GM13977 (cell line): ENCODE measurements at regions not wholly inside any gene's neighbourhood (a gene's known extent, or its start where the extent isn't known, plus 50 kb on each side); places are given as distances from the start of the nearest gene placed in this dataset.

Source experiments
- DNase-seq: peaks from one replicate; pipeline ENCODE4 v3.0.0; 2012; ENCODE audit warnings: low spot score
- in situ Hi-C: fragments of 300-500 bp; cut with MboI; formaldehyde crosslinking; loops from one replicate; pipeline ENCODE4 v1.12.0; 2022; ENCODE audit warnings: low sequenced_read_pairs, low pct_unique_long_range_greater_than_20kb, mixed read lengths, inconsistent platforms; ENCODE audit not compliant: unreplicated experiment
- TF ChIP-seq, protein P1 (sequence below): IDR thresholded peaks from 2 replicates; pipeline ENCODE4 v1.5.1; 2012; ENCODE audit warnings: mild to moderate bottlenecking, control low read depth; ENCODE audit not compliant: insufficient read depth; ENCODE audit errors: extremely low read depth, missing control alignments

DNA sequence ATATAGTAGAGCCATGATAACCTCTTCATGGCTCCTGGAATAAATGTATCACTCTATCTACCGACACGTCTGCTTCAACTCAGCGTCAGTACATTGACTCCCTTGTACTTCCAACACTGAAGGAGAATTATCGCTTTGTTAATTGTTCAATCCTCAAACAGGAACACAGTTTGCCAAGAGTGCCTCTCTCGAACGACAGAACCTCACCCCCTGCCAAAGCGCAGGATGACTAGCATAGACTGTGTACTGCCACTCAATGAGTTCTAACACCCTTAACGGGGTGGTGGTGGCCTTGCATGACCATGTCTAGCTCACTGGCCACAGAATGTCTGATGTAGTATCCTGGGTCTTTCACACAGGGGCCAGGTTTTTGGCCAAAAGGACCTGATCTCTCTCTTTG, 81.4 kb upstream of the HEY2 start:
- in situ Hi-C loops, result no loop called here
- TF ChIP-seq, protein P1, sequence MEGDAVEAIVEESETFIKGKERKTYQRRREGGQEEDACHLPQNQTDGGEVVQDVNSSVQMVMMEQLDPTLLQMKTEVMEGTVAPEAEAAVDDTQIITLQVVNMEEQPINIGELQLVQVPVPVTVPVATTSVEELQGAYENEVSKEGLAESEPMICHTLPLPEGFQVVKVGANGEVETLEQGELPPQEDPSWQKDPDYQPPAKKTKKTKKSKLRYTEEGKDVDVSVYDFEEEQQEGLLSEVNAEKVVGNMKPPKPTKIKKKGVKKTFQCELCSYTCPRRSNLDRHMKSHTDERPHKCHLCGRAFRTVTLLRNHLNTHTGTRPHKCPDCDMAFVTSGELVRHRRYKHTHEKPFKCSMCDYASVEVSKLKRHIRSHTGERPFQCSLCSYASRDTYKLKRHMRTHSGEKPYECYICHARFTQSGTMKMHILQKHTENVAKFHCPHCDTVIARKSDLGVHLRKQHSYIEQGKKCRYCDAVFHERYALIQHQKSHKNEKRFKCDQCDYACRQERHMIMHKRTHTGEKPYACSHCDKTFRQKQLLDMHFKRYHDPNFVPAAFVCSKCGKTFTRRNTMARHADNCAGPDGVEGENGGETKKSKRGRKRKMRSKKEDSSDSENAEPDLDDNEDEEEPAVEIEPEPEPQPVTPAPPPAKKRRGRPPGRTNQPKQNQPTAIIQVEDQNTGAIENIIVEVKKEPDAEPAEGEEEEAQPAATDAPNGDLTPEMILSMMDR, result no peak
- no peak for DNase-seq

DNA sequence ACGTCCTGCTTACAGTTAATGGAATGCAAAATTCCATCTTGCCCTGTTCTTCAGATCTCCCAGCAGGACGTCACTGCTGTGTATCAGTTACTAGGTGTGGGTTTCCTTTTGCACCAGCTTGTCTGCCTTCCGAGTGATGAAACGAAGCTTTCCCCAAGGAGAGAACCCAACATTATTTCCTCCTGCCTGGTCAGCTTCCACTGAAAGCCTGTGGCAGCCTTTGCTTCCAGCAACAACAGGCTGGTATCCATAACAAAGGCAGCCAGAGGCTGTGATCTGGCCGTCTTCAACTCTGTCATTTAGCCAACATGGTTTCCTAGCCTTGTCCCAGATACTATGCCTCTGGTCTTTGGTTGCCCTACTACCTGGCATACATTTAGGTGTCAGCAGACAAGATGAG, 78.9 kb upstream of the HEY2 start:
- TF ChIP-seq, protein P1, result no peak
- DNase-seq, result no peak
- in situ Hi-C loops, result no loop called here

DNA sequence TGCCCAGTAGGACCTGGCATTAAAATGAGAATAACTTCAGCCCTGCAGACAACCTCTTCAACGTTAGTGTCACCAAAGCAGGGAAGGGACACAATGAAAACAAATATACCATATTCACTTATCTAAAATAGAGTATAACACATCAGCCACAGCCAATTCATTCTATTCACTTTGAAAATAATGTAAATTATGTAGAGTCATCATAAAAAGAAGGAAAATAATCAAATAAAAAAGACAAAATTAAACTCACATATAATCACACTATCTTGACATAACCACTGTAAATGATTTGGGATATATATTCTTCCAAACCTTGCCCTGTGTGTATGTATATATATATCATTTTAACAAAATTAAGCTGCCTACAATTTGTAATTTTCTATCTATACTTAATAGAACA, 78.1 kb upstream of the HEY2 start:
- DNase-seq, result no peak
- TF ChIP-seq, protein P1, result no peak
- in situ Hi-C loops, result no loop called here

DNA sequence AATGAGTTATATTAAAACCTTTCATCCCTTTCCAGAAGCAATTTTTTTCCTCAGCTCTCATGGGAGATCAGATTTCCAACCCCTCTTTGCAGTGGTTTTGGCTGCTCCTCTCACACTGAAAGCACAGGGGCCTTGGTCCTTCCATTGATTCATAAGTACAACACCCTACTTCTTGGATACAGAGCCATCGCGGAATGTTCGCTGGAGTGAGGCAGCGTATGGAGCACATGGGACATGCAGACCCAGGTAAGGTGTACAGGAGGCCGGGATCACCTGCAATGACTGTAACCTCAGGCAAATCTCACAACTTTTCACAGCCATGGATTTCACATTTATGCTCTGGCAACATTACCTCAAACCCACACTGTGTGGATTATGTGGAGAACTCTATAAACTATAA, 75.2 kb upstream of the HEY2 start:
- in situ Hi-C loops, result no loop called here
- TF ChIP-seq, protein P1, result no peak
- no peak for DNase-seq

DNA sequence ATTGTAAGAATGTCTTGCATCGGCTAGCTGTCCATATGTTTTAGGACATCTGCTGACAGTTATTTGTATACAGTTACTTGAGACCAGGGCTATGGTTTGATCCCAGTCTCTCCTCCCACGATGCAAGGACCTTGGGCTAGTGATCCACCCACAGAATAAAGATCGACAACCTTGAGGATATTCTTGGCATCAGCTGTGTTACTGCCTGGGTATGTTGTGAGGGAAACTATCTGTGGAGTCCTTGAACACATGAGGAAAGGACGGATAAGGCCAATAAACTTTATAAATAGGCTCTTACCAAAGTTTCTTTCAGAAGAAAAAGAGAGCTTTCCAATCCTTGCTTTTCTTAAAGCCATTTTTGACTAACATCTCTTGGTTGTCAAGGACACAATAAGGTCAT, 70.8 kb upstream of the HEY2 start:
- TF ChIP-seq, protein P1, result no peak
- DNase-seq, result no peak
- in situ Hi-C loops, result no loop called here

DNA sequence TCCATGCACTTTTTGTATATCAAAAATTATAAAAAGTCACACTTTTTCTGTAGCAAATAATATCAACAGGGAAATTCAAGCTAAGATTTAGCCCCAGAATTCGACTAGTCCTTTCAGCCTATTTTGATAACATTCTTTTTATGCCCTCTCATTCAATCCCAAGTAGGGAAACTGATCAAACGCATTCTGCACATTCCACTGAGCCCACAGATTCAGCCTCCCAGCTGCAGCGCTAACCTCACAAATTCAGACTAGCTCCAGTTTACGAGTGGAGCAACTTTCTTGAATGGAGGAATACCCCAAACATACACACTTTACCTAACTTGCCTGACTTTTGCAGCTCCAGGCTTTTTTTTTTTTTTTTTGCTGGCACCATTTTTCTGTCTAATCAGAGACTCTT, 70.3 kb upstream of the HEY2 start:
- in situ Hi-C loops, result no loop called here
- no peak for DNase-seq

More for the DNA sequence above, 70.3 kb upstream of the HEY2 start:
- TF ChIP-seq, protein P1, result no peak
